ENCODE measurements at regions not wholly inside any gene's neighbourhood (a gene's known extent, or its start where the extent isn't known, plus 50 kb on each side); places are given as distances from the start of the nearest gene placed in this dataset.

DNA sequence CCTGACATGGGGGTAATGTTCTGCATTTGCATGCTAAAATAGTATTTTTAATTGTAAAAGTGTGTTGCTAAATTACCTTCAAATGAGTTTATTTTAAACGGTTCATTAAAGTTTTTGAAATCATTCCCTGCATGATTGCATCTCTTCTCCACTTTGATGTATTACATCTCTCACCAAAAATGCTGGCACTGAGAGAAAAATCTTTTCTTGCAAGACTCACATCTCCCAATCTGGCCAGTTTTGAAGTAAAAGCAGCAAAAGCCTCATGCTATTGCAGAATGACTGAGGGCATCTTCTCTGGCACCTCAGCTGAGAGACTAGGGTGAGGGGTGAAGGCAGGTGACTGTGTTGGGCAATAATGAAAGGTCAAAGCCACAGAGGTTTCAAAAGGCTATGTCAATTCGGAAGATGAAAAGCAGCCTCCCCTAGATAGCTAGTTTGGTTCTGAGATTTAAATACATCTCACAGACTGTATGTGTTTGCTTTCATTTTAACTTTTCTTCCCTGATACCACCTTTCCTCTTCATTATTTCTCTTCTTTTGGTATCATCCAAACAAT is 292.2 kb upstream of the RAG2 start:
- ChIA-PET POLR2A (no interaction called here), CTCF (interaction anchor here (1.7 kb wide), 1 partner anchor 21 kb away, joined by 3 read pairs; no protein-coding TSS in a partner anchor)
- TF ChIP-seq CTCF (IDR thresholded peaks at IDR 0.05; ENCODE audit: control extremely low read depth, extremely low read depth, low read depth, missing control alignments), result no peak

DNA sequence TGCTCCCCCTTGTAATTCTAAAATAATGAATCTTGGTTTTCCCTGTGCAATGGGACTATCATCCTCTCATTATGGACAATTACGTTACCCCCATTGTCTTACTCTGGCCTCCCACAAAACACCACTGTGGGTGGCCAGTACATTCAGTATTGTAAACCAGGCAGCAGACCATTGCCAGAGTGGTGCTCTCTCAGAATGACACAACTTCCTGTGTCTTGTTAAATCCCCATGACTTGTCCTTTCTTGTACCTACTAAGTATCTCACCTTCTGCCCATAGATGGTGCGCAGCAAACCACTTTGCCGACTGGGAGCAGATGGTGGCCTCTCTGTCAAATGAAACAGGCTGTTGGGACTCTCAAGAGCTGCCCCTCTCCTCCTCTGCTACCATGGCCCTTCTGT is 287.1 kb upstream of the RAG2 start:
- TF ChIP-seq CTCF (IDR thresholded peaks at IDR 0.05; ENCODE audit: control extremely low read depth, extremely low read depth, low read depth, missing control alignments), result no peak
- no peak for DNase-seq (ENCODE audit: extremely low spot score)
- CTCF ChIA-PET, result interaction anchor here (1.0 kb wide), 1 partner anchor 61 kb away, joined by 3 read pairs; no protein-coding TSS in a partner anchor
- POLR2A ChIA-PET, result no interaction called here

More for the DNA sequence above, 292.2 kb upstream of the RAG2 start:
- no peak for DNase-seq (ENCODE audit: extremely low spot score)

- no peak for TF ChIP-seq CTCF (IDR thresholded peaks at IDR 0.05; ENCODE audit: control extremely low read depth, extremely low read depth, low read depth, missing control alignments)
- DNase-seq (ENCODE audit: extremely low spot score), result no peak
- ChIA-PET POLR2A (no interaction called here), CTCF (no interaction called here)
Observed at GRCh38 chr11:36878737-36879136, 280.7 kb upstream of the RAG2 start.

- POLR2A ChIA-PET, result no interaction called here
- no peak for TF ChIP-seq CTCF (IDR thresholded peaks at IDR 0.05; ENCODE audit: control extremely low read depth, extremely low read depth, low read depth, missing control alignments)
- CTCF ChIA-PET, result no interaction called here
- no peak for DNase-seq (ENCODE audit: extremely low spot score)
Observed at GRCh38 chr11:36877149-36877548, 279.1 kb upstream of the RAG2 start.

- no peak for DNase-seq (ENCODE audit: extremely low spot score)
- no peak for TF ChIP-seq CTCF (IDR thresholded peaks at IDR 0.05; ENCODE audit: control extremely low read depth, extremely low read depth, low read depth, missing control alignments)
- POLR2A ChIA-PET, result no interaction called here
- CTCF ChIA-PET, result interaction anchor here (0.9 kb wide), 1 partner anchor 11 kb away, joined by 3 read pairs; no protein-coding TSS in a partner anchor
Observed at GRCh38 chr11:36876266-36876665, 278.2 kb upstream of the RAG2 start.

GRCh38 chr11:36874291-36874690 is 276.3 kb upstream of the RAG2 start:
- ChIA-PET CTCF (no interaction called here), POLR2A (no interaction called here)
- no peak for DNase-seq (ENCODE audit: extremely low spot score)
- TF ChIP-seq CTCF (IDR thresholded peaks at IDR 0.05; ENCODE audit: control extremely low read depth, extremely low read depth, low read depth, missing control alignments), result no peak

All from GM10248 (cell line).